Muscle layer of colon (tissue), 2 donors: ENCODE measurements at regions not wholly inside any gene's neighbourhood (a gene's known extent, or its start where the extent isn't known, plus 50 kb on each side); places are given as distances from the start of the nearest gene placed in this dataset.
A peak's percentile ranks its signal among the peaks of the same experiment; 100 is the strongest.

Experiments
- H3K27ac ChIP-seq: one replicate; pipeline ENCODE4 v1.7.0; 2013; ENCODE audit warnings: low read depth, mild to moderate bottlenecking, low read length, moderate library complexity
- H3K27me3 ChIP-seq, 2 donors: one replicate each; pipeline ENCODE4 v1.7.0; 2013; ENCODE audit warnings: low read length in 2 of 2, mild to moderate bottlenecking in 2 of 2; ENCODE audit not compliant: insufficient read depth in 2 of 2, control insufficient read depth in 1 of 2
- H3K36me3 ChIP-seq: one replicate; pipeline ENCODE4 v1.7.0; 2013; ENCODE audit warnings: mild to moderate bottlenecking, low read length; ENCODE audit not compliant: insufficient read depth
- H3K4me1 ChIP-seq: one replicate; pipeline ENCODE4 v1.7.0; 2013; ENCODE audit warnings: mild to moderate bottlenecking, low read length; ENCODE audit not compliant: insufficient read depth
- H3K4me3 ChIP-seq, 2 donors: one replicate each; pipeline ENCODE4 v1.7.0; 2013; ENCODE audit warnings: low read length in 2 of 2, low read depth in 1 of 2, mild to moderate bottlenecking in 1 of 2, moderate library complexity in 1 of 2
- H3K9ac ChIP-seq: one replicate; pipeline ENCODE4 v1.7.0; 2013; ENCODE audit warnings: low read length
- H3K9me3 ChIP-seq: one replicate; pipeline ENCODE4 v1.7.0; 2013; ENCODE audit warnings: mild to moderate bottlenecking, low read length
- donor health status: abdominal sarcoma.
- donor health status: Adenocarcinoma of cecum.

DNA sequence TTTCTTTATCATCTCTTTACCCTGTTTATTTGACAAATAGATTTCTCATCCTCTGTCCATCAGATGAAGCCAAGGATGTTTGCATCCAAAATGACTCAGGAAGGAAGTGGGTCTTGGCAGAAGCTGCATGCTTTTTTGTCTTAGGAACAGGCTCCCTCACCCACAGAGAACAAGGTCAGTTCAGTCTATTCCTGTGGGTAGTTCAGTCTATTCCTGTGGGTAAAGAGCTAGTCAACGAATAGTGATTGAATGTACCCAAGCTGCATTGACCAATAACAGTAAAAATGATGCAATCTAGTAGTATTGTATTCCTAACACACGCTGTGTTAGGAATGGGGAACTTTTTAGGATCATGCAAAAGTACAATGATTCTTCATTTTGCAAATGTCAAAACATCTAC lies 290.8 kb upstream of the TANK start:
- Histone ChIP-seq H3K4me3 (no peak overlapping the region), H3K4me1 (no peaks in the 10 kb centered on the region), H3K27me3 (no peaks in the 10 kb centered on the region), H3K9me3 (no peaks in the 10 kb centered on the region), H3K36me3 (no peaks in the 10 kb centered on the region), H3K27ac (peak overlapping the region; percentile 3), H3K9ac (no peak overlapping the region)

DNA sequence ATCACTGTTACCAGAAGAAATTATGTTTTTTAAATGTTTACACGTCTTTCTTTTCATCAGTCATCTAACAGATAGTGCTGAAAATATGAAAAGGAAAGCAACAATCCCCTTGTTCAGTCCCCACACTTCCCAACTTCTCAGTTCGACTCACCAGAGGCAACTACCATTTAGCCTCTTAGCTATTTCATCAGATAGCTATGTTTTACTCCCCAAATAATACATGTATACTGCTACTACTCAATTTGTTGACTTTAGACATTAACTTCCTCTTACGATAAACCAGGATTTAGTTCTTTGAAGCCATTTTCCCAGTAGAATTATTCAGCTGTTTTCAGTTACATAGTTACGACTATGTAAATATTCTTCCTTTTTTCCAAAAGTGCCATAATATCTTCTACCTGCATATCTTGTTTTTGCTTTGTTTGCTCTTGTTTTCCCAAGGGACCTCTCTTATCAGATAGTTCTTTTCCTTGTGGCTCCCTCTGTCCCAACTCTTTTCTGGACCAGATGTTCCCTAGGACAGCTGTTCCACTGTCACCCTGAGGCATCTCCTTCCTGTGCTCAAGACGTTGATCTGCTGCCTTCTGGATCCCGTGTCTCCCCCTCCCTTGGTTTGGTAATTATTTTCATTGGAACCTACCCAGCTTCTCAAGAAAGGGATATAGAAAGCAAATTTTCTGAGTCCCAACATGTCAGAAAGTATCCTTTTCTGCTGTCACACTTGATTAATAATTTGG lies 289.3 kb upstream of the TANK start:
- Histone ChIP-seq H3K4me3 (no peak overlapping the region), H3K27ac (no peak overlapping the region), H3K27me3 (no peaks in the 10 kb centered on the region), H3K9me3 (no peaks in the 10 kb centered on the region), H3K36me3 (no peaks in the 10 kb centered on the region), H3K9ac (no peak overlapping the region), H3K4me1 (no peaks in the 10 kb centered on the region)

DNA sequence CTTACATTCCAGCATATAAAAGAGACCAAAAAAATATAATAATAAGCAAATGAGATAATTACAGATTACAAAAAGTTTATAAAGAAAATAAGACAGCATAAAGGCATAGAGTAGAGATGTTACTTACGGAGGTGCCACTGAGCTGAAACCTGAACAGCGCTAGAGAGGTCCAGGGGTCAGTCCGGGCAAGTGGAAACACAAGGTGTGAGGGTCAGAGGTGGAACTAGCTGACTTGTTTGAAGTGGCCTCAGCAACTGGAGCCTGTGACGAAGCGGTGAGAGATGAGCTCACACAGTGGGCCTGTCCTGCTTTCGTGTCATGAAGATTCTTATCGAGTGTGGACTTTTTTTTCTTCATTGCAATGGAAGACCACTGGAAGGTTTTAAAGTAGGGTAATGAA lies 288.3 kb upstream of the TANK start:
- Histone ChIP-seq H3K36me3 (no peaks in the 10 kb centered on the region), H3K9ac (no peak overlapping the region), H3K9me3 (no peaks in the 10 kb centered on the region), H3K4me1 (no peaks in the 10 kb centered on the region), H3K27me3 (no peaks in the 10 kb centered on the region), H3K27ac (no peak overlapping the region), H3K4me3 (no peak overlapping the region)

DNA sequence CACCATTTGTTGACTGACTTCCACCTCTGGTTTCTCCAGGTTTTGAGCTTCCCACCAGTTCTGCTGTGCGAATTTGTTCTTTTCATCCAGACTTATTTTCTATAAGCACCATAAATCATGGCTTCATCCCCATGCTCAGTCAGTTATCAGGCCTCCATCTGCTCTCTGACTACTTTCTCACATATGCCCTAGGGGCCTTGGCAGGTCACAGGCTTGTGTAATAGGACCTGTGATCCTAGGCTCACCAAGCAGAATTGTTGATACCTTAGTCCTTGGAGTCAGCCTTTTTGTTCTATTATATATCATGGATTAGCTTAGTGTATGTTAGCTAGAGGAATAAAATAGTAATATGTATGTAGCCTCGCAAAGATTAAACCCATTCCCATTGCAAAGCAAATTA lies 284.2 kb upstream of the TANK start:
- Histone ChIP-seq H3K27me3 (no peaks in the 10 kb centered on the region), H3K36me3 (no peaks in the 10 kb centered on the region), H3K4me1 (no peaks in the 10 kb centered on the region), H3K9ac (no peak overlapping the region), H3K4me3 (no peak overlapping the region), H3K9me3 (no peaks in the 10 kb centered on the region), H3K27ac (no peak overlapping the region)

DNA sequence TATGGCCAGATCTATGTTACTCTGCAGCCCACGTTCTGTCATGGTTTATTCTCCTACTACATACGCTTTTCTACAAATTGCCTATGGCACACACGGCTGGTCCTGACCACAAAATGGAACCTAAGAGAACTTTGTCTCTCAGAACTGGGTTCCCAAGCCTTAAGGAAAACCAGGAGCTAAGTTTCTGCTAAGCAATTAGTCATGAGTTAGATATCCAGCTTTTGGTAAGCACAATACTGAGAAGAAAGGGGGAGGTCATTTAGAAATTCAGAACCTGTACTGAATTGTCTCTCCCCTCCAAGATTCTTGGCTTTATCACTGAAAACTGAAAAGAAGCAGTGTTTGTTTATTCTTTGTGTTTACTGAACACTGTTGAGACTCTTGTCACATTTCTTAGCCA lies 283.5 kb upstream of the TANK start:
- no peaks in the 10 kb centered on the region for H3K9me3 ChIP-seq
- no peak overlapping the region for H3K27ac ChIP-seq
- no peaks in the 10 kb centered on the region for H3K4me1 ChIP-seq
- H3K36me3 ChIP-seq = no peaks in the 10 kb centered on the region
- H3K4me3 ChIP-seq = no peak overlapping the region
- H3K27me3 ChIP-seq = no peaks in the 10 kb centered on the region
- H3K9ac ChIP-seq = no peak overlapping the region

DNA sequence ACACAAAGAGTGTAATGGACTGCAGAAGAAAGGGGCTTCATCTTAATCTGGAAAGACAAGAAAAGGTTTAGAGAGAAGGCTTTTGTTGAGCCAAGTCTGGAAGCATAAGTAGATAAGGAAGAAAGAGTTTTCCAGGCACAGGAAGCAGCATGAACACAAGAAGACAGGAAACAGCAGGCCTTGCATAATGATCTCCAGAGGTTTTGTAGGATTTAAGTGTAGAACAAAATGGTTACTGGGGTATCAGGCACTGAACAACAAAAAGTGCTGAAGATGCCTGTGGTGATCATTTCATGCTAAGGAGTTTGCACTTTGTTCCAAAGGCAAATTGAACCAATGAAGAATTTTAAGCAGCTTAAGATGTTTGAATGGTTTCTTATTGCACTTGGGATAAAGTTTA lies 281.6 kb upstream of the TANK start:
- no peak overlapping the region for H3K4me3 ChIP-seq
- H3K36me3 ChIP-seq = no peaks in the 10 kb centered on the region
- no peak overlapping the region for H3K27ac ChIP-seq
- H3K27me3 ChIP-seq = no peaks in the 10 kb centered on the region
- no peaks in the 10 kb centered on the region for H3K9me3 ChIP-seq
- H3K4me1 ChIP-seq = no peaks in the 10 kb centered on the region
- H3K9ac ChIP-seq = no peak overlapping the region

DNA sequence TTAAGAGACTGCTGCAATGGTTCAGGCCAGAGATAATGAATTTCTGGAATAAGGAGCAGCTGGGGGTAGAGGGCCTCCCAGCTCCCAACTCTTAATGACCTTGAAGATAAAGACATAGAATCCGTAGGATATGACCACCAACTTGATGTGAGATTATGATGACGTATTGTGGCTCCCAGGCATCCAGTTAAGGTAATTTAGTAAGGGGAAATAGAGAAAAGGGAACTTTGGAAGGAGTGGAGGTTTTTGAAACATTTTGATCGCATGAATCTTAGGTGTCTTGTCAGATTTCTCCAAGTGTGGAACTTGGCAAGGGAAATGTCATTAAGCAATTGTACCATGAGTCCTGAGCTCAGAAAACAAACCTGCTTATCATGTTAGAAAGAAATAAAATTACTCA lies 277.3 kb upstream of the TANK start:
- H3K27me3 ChIP-seq = no peaks in the 10 kb centered on the region
- H3K9me3 ChIP-seq = no peaks in the 10 kb centered on the region
- H3K36me3 ChIP-seq = no peaks in the 10 kb centered on the region
- no peak overlapping the region for H3K4me3 ChIP-seq
- H3K4me1 ChIP-seq = no peaks in the 10 kb centered on the region
- H3K9ac ChIP-seq = no peak overlapping the region
- no peak overlapping the region for H3K27ac ChIP-seq

DNA sequence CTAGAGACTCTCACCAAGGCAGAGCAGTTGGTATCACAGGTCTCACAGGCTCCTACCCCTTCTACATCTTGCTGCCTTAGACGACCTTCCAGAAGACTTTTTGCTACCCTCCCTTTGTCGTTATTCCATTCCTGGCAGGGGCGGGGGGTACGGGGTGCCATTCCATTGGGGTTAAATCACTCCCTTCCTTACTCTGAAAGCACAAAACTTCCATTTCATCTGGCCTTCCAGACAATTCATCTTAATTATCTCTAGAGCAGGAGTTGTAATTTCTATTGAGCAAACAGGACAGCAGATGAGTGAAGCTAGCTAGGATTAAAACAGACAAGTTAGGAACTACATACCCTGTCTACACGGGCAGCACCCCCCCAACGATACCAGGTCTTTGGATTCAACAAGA lies 276.2 kb upstream of the TANK start:
- no peak overlapping the region for H3K4me3 ChIP-seq
- H3K27ac ChIP-seq = no peak overlapping the region
- H3K36me3 ChIP-seq = no peaks in the 10 kb centered on the region
- no peaks in the 10 kb centered on the region for H3K27me3 ChIP-seq
- no peak overlapping the region for H3K9ac ChIP-seq
- no peaks in the 10 kb centered on the region for H3K9me3 ChIP-seq
- H3K4me1 ChIP-seq = no peaks in the 10 kb centered on the region

DNA sequence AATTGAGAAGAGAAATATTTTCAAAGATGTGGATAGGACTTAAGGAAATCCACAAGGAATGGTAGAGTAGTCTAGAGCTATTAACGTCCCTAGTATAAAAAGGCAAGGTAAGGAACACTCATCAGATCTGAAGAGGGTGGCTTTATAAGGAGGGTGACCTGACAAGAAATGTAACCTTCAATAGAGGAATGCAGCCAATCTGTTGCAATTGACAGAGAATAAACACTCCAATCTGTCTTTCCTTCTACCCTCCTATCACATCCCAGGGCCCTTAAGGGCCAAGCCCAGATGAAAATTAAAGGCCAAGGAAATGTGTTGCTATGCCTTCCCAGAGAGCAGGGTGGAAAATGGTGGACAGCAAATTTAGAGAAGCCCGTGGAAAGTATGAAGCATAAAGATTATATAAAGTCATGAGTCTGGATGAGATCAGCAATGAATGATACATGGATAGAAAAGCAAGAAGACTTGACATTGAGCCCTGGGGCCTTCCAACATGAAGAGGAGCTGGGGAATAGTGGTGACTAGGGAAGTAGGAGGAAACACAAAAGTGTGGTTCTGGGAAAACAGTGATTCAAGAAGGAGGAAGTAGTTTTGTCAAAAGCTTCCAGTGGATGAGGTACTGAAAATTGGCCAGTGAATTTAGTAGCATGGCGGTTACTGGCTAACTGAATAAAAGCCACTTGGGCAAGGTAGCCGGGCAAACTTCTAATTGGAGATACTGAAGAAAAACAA lies 270.6 kb upstream of the TANK start:
- Histone ChIP-seq H3K9me3 (no peaks in the 10 kb centered on the region), H3K27ac (no peak overlapping the region), H3K27me3 (no peaks in the 10 kb centered on the region), H3K9ac (no peak overlapping the region), H3K36me3 (no peaks in the 10 kb centered on the region), H3K4me3 (no peak overlapping the region), H3K4me1 (no peaks in the 10 kb centered on the region)

DNA sequence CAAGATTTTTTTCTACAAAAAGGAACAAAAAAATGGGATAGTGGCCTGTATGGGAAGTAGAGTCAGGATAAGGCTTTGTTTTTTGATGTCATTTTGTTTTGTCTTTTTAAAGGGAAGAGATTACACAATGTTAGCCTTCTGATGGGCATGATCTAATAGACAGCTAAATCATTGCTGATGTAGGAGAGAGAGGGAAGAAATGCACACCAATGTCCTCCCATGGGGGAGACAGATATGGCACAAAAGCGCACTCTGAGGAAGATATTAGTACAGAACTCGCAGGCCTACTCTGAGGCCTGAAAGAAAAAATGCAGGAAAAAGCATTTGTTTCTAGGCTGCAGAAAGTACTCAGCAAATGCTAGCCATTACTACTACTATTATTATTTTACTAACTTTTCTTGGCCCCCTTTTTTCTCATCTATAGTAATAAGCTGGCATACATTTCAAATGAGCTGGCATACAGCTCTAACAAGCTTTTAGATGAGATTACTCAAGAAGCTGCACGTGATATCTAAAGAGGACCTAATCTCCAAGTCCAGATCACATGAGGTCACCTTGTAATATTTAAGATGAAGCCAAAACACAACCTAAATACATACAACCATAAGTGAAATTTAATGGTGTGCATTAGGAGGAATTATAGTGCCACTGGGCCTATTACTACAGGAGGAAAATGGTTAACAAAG lies 269.4 kb upstream of the TANK start:
- H3K27ac ChIP-seq = no peak overlapping the region

DNA sequence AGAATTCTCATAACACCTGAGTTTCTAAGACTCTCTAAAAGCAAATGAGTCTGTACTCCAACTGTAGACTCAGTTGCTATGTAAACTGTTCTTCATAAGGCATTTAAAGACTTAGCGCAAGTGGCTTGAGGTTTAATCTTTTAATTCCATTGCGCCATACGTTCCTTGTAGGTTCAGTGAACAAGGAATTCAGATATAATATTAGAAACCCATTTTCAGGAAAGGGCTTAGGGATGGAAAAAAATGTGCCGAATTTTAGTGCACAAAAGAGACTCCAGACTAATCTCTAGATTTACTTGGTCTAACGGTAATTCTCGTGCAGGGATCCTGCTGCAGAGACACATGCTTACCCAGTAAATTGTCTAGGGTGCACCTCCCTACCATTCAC lies 268.9 kb upstream of the TANK start:
- no peak overlapping the region for H3K9ac ChIP-seq
- no peaks in the 10 kb centered on the region for H3K9me3 ChIP-seq
- no peaks in the 10 kb centered on the region for H3K4me1 ChIP-seq
- no peak overlapping the region for H3K27ac ChIP-seq
- no peaks in the 10 kb centered on the region for H3K36me3 ChIP-seq
- no peak overlapping the region for H3K4me3 ChIP-seq
- H3K27me3 ChIP-seq = no peaks in the 10 kb centered on the region

More for the DNA sequence above, 269.4 kb upstream of the TANK start:
- no peak overlapping the region for H3K4me3 ChIP-seq
- H3K9me3 ChIP-seq = no peaks in the 10 kb centered on the region
- no peaks in the 10 kb centered on the region for H3K4me1 ChIP-seq
- no peaks in the 10 kb centered on the region for H3K27me3 ChIP-seq
- no peaks in the 10 kb centered on the region for H3K36me3 ChIP-seq
- H3K9ac ChIP-seq = no peak overlapping the region
